ENCODE measurements at regions not wholly inside any gene's neighbourhood (a gene's known extent, or its start where the extent isn't known, plus 50 kb on each side); places are given as distances from the start of the nearest gene placed in this dataset.

DNA sequence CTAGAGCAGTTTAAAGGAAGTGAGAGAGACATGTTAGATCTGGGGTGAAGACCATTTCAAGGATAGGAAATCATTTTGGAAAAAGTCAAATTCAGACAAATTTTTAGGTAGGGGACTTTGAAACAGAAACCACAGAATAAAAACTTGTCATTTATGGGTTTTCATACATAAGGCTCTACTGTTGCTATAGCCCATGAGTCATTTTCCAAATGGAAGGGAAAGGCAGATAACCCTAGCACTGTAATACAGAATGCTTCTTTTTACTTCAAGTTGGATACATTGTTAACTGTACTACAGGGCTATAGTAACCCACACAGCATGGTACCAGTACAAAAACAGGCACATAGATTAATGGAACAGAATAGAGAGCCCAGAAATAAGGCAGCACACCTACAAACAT lies 455.4 kb downstream of the EBF1 start:
- DNase-seq: no peak

DNA sequence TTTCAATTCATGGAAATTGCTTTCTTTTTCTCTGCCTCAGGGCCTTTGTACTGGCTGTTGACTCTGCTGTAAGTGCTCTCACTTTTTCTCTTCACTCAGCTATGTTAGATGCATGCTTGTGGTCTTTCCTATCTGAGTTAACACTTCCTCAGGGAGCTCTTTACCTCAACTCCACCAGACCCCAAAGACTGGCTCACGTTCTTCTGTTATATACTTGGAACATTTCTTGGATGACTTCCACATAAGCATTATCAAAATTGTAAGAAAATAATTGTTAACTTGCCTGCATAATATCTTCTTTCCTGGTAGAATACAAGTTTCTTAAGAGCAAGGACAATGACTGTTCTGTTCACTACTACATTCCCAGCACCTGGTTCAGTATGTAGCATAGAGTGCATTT lies 455.9 kb downstream of the EBF1 start:
- no peak for DNase-seq

DNA sequence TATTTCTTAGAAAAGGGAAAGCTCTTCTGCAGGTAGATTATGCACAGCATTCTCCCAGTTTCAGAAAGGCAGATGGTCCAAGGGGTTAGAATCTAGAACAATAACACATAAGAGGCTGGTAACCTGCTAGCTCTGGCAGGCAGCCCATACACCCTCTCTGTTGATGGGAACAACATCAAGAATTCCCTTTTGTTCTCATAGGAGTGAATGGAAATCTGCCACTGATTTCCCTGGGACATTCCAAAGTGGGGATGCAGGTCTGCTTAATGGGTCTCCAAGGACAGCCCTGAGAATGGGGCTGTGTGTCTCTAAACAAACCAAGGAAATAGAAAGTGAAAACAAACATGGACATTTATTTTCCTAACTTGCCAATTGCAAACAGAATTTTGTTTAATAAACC lies 456.8 kb downstream of the EBF1 start:
- DNase-seq: no peak

DNA sequence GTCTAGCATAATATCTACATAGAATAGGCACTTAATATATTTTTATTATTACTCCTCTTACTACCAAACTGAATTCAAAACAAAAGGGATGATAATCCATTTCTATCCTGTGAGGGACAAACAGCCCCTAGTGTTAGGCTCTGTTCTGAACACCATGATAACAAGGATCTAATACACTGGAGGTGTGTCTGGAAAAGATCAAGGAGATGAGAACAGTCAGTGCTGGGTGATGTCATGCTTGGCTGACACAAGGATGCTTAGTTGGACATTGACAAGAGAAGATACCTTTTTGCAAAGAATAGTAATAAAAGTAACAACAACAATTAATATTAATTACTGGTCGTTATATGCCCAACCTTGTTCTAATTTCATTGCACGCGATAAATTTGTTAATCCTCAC lies 458.7 kb downstream of the EBF1 start:
- DNase-seq: no peak

DNA sequence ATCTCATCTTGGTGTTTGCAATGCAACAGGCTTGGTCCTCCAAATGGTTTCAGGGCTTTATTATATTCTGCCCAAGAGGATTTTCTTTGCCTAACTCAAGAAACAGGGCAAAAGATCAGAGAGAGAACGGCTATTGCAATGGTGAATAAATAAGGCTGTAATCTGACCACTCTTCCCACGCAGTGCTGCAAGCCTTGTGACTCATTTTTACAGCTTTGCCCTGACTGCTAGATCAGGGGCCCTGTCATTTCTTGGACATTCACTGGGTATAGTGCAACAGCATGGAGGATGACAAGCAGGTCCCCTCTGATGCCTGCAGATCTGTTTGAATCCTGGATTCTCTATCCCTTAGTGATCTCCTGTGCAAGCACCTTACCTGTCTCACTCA lies 459.1 kb downstream of the EBF1 start:
- DNase-seq: peak; percentile 56

DNA sequence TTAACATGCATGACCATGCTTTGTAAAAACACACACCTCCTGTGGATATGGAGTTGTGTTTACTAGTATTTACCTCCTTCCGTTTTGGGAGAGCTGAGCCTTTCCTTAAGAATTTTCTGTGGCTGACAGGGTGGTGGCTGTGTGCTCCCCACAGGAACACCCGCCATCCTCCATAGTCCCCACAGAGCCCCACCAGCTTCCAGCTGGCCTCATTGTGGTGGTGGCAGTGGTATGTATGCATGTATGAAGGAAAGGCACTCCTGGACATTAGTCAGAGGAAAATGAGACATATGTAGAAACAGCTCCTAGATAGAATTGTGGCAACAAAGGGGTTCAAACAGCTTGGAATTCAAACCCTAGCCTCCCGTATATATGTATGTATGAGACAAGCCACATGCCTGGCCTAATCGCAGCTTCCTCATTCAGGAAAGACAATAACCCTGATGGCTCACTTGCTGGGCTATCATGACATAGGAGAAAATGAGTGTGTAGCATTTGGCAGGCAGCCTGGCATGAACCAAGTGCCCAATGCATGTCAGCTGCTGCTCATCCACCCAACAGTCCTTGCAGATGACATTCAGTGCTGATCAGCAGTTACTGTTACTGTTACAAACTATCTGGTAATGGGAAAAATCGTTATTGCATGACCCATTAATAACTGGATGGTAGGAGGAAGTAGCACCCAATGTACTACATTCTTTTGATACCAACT lies 459.7 kb downstream of the EBF1 start:
- no peak for DNase-seq

DNA sequence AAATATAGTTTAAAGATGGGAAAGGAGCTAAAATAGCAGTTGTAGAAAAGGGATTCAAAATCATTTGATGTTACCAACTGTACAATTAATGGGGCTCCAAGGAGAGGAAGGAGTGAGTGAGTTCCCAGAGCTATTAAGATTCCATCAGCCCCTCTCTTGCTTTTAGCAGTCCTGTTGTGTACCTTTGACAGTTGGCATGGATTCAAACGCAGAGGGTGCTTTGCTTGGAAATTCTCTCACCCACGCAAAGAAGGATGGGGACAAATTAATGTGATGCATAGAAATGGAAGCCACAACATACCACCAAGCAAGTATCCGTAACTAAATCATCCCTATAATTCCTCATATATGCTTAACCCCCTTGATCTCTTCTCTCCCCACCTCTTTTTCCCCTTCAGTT lies 461.3 kb downstream of the EBF1 start:
- no peak for DNase-seq

DNA sequence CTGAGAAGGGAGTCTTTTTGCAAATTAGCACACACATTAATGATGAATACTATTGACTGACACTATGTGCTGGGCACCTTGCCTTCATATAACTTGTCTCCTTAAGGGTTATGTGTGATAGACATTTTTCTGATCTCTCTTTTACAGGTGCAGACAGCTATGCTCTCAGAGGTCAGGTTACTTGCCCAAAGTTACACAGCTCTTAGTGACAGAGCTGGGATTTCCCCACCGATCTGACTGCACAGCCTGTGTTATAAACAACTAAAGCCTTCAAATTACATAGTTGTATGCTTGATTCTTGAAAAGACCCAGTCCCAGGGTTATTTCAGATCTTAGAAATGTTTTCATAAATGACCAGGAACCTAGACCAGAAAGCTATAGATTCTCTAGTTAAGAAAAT lies 462.7 kb downstream of the EBF1 start:
- DNase-seq: no peak

DNA sequence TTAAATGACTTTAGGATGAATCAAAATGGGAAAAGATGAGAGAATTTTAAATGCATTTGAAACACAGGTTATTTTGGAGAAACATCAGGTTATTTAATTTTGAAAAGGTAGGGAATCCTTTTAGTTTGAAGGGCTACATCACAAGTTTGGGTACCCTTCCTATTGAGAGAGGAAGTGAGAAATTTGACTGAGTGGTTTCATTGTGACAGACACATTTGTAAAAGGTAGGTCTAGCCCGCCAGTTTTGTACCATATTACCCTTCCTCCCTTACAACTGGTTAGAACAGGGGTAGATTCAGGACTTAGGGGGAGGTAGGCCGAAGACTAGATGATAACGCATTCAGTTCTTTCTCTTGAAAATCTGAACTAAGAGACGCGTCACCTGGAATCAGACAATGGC lies 464.2 kb downstream of the EBF1 start:
- no peak for DNase-seq

DNA sequence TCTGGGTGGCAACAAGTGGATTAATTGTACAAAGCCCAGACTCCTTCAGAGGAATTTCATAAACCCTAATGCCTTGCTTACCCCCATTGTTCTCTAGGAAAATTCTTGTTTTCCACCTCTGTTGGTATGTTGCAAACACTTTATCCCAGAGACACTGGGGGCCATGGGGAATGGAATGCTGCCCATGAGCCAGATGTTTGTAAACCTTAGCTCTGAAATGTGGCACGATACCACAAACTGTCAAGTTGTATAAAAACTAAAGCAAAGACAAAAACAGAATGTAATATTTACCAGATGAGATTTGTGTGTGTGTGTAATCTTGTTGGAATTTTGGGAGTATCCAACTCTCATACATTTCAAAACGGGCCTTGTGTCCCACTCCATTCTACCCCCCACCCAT lies 465.0 kb downstream of the EBF1 start:
- no peak for DNase-seq

DNA sequence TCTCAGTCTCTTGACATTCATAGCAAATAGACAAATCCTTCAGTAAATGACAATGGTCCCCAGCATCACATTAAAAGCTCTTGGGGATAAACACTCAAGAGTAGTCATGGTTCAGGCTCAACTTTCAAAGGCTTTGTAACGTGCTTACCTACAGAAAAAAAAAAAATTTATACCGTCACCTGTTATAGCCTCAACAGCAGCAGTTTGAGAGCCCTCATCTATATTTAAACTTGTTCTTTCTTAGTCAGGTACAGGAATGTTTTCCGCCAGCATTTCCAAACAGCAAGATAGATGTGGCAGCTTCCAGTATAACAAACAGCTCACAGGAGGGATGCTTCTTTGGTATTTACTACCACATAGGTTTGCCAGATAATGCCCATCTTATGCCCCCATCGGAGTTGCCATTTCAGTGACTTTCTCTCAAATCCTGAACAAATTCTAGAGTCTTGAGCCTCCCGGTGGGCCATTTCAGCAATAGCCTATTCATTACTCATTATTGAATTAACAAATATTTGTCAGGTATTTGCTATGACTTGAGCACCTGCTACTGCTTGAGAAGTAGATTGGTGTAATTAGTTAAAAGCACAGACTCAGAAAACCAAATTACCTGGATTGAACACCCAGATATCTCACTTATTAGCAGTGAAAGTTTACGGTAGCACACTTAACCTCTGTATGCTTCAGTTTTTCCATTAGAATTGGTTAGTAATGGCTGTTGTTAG lies 470.0 kb downstream of the EBF1 start:
- DNase-seq: no peak

DNA sequence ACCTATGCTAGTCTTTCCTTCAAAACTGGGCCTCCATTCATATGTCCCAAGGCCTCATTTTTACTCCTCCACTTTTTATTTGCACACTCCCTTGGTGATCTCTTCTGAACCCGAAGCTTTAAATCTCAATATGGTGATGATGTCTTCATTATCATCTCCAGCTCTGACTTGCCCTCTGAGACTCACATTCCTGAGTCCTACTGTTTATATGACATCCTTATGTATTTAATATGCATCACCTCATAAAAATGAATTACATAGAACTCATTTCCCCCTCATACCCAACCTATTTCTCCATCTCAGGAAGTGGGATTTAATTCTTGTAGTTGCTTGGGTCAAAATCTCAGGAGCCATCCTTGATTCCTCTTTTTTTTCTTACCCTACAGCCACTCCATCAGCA lies 473.0 kb downstream of the EBF1 start:
- no peak for DNase-seq

DNA sequence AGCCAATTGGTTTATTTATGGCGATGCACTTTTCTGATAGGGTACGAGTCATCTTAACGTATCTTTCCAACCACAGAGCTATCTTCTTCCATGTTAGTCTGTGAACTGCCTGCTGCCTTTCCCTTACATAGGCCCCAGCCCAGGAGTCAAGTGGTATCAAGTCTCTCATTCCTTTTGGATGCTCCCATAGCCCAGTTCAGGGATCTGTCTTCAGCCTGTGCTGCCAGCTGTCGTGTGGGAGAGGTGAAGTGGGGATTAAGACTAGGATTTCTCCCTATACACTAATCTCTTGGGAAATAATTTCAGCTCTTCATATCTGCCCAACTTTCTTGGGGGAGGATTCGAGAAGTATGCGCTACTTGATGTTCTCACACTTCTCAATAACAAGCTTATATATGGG lies 475.7 kb downstream of the EBF1 start:
- no peak for DNase-seq

DNA sequence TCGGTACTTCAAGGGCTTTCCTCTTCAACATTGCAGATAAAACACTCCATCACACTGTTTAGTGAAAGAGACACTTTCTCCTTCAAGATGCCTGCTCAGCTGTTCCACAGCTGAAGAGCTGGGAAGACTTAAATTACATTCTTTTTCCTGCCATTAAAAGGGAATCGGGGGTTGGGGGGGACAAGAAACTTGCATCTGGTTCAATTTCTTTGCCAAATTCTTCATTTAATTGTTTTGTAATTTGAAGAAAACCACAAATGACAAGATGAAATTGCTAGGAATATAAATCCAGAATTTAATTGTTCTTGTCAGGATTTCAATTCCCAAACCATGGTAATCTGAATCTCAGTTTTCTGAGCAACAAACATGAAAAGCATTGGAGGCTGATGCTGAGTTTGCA lies 478.3 kb downstream of the EBF1 start:
- no peak for DNase-seq

DNA sequence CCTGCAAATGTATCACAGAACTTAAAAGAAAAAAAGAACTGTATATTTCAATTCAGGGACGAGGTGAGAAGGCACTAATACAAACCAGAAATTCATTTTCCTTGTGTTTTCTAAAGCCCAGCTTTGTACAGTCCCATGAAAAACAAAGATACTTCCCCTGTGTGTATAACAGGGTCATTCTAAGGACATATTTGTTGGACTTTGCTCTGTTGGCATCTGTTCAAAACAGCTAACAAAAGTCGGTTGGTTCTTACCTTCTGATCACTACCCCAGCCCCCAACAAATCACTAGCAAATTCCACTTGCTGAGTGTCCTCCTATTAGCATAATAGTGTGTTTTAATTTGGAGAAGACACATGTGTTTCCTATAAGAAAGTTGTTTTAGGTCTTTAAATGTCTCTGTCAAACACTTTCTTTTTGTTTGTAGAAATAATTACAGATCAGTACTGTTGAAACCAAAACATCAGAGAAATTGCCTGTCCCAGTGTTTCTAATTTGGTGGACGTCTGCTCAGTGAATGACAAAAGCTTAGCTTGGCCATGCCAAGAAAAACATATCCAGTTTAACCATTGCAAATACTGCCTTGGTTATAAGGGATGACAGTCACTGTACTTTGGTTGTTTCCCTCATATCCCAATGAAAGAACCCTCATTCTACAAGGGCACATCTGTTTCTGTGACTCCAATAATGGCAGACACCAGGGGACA lies 480.5 kb downstream of the EBF1 start:
- no peak for DNase-seq

DNA sequence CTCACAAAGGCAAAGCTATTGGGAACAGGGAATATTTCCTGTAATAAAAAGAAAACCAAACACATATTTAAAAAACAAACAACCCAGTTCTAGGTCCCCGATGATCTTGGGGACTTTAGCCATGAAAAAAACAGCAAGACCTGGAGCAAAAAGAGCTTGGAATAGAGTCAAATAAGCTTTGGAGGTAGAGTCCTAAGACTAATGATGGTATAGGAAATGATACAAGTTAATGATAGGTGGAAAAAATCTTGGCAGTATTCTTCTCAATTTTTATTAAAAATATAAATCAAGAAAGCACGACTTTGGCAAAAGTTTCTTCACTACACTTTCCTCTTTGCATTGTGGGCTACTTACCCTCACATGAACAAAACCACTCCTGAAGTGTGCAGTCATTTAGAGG lies 481.5 kb downstream of the EBF1 start:
- DNase-seq: no peak

DNA sequence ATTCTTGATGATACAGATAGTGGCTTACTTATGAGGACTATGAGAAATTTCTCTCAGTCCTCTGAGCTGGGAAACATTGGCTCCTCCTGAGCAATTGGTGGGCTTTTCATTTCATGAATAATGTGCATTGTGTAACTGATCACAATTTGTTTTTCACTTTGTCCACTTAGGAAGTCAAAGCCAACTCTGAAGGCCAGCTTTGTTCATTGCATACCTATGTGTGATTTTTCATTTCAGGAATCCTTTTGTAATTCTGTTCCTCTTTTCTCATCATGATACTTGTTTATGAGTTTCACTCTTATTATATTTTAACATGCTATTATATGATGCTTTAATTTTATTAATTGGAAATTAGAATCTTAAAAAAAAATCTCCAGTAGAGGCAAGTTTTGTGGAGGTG lies 483.0 kb downstream of the EBF1 start:
- no peak for DNase-seq

DNA sequence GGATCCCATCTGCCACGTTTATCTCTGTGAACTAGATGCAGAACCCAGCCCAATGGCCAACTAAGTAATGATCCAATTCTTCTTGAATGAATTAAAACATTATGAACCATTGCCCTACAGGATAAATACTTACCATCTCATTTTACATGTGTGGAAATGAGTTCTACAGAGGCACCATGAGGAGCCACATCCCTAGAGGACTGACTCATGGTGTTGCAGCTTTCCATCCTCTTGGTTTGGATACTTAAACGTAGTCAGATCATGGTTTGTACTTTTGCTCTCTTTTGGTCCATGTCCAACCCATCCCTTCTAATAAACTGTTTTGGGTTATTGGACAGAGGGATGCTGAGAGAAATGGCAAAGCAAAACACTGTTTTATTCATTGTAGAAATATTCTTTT lies 484.8 kb downstream of the EBF1 start:
- DNase-seq: no peak

DNA sequence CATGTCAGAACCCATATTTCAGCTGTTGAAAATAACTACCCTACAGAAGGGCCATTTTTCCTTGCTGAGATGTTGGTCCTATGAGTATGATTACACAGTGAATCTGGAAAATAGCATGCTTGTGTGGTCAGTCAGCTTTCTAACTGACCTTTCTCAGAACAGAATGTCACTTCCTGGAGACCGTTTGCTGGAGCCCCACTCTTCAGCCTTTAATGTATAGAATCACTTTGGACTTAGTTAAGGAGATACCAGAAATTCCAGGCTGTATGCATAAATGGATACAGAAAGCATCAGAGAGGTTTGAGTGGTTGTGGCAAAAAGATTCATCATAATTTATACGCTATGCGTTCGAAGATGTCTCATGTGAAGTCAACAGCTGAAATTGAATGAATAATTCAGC lies 488.1 kb downstream of the EBF1 start:
- no peak for DNase-seq

DNA sequence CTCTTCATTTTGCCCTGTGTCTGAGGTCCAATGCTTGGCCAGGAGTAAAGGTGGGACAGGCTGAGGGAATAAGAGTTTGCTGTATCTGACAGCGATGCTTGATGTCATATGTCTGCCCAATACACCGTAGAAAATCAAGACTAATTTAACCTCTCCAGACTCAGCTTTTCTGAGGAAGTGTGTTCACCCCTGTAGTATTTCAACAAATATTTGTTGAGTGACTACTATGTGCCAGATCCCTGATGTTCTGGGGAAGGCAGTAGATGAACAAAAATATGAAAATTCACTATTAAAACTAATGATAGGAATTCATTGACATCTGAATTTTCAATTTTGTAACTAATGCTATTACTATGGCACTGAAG lies 489.7 kb downstream of the EBF1 start:
- DNase-seq: no peak

DNA sequence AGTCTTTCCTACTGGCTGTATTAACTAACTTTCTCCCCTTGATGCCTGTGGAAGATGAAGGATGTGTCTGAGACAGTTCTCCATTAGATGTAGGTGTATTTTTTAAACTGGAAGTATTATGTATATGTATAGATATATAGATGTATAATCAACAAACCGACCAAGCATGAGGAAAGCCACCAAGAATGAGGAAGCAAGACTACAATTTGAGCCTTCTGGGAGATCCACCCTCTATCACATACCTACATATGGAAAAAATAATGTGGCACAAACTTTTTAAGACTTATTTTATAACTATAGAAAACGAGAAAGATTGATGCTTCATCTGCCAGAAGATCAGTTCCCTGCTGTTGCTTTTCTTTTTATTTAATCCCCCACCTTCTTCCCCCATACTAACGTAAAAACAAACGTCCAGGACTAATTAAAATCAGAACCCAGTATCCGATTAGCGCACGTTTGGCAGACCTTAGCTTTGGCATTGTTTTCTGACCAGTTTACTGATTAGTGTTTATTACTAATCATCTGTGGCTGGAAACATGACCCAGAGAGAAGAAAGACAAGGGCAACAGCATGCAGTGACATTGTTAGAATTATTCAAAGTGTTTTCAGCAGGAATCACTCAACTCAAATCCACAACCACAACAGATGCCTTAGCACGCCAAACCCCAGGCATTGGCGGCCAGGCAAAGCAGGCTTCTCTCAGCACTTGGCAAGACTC lies 490.2 kb downstream of the EBF1 start:
- no peak for DNase-seq

DNA sequence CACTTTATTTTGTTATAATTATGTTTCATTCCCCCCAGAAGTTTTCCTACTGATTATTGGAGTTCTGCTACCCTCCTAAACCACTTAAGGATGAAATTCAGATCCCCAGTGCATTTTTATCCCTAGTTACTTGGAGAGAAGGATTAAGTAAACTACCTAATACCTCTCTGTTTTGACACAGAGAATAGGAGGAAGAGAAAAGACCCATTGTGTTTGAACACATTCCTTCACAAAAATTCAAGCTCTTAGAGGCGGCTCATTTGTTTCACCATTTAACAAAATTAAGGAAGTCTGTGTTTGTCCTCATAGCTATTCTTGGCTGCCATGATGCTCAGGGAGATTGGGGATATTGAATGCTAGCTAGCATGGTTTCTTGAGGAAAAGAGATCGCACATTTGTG lies 492.6 kb downstream of the EBF1 start:
- DNase-seq: no peak

DNA sequence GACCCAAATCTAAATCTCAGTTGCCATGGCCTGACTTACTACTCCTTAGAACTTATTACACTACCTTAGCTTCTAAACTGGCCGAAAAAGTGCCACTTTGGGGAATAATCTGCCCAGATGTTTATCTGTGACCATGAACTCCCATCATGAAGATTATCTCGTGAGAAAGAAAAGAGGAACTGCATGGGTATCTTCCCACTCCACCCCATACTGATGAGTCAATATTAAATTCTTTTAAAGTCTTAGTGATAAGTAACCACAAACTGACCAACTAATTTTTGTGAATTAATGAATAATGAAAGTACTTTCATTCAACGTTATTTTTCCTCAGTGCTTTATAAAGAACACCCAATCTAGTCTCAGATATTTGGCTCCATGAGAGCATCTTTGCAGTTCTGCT lies 493.5 kb downstream of the EBF1 start:
- DNase-seq: no peak

DNA sequence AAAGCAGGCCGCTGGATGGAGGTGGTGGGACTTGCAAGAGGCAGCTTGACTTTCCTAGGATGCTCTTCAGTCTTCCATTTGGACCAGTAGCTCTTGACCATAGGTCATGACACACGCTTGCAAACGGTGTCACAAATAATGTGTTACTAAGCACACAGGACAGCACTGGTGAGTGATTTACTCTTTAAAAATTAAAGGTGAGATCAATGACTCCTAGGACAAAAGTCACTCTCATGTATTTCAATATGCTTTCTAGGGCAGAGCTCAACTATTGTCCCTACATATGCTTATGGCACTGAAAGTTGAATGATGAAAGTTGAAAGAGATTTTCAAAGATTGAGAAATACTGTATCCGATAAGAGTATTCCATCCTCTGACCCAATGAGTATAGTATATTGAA lies 496.7 kb downstream of the EBF1 start:
- DNase-seq: no peak
